ENCODE measurements at regions not wholly inside any gene's neighbourhood (a gene's known extent, or its start where the extent isn't known, plus 50 kb on each side); places are given as distances from the start of the nearest gene placed in this dataset.

- no peak overlapping the region for H3K4me3 ChIP-seq (ENCODE audit: control insufficient read depth, low read depth, low read length)
- no peak for TF ChIP-seq CTCF (conservative IDR thresholded peaks at IDR 0.05; ENCODE audit: control insufficient read depth, insufficient read depth, low read depth, low read length)
- DNase-seq (ENCODE audit: low read depth) = peak; percentile 20
Measured at GRCh38 chr13:33636955-33637670, 180.8 kb upstream of the RFC3 start.

- no peak overlapping the region for H3K4me3 ChIP-seq (ENCODE audit: control insufficient read depth, low read depth, low read length)
- no peak for TF ChIP-seq CTCF (conservative IDR thresholded peaks at IDR 0.05; ENCODE audit: control insufficient read depth, insufficient read depth, low read depth, low read length)
- peak; percentile 87 for DNase-seq (ENCODE audit: low read depth)
Measured at GRCh38 chr13:33637978-33638743, 179.8 kb upstream of the RFC3 start.

GRCh38 chr13:33639158-33639557, 178.8 kb upstream of the RFC3 start:
- H3K4me3 ChIP-seq (ENCODE audit: control insufficient read depth, low read depth, low read length) = no peak overlapping the region
- TF ChIP-seq CTCF (conservative IDR thresholded peaks at IDR 0.05; ENCODE audit: control insufficient read depth, insufficient read depth, low read depth, low read length) = no peak
- DNase-seq (ENCODE audit: low read depth) = peak; percentile 99

GRCh38 chr13:33639626-33640080, 178.3 kb upstream of the RFC3 start:
- H3K4me3 ChIP-seq (ENCODE audit: control insufficient read depth, low read depth, low read length) = no peak overlapping the region
- DNase-seq (ENCODE audit: low read depth) = no peak
- TF ChIP-seq CTCF (conservative IDR thresholded peaks at IDR 0.05; ENCODE audit: control insufficient read depth, insufficient read depth, low read depth, low read length) = no peak

- peak; percentile 23 for DNase-seq (ENCODE audit: low read depth)
- no peak overlapping the region for H3K4me3 ChIP-seq (ENCODE audit: control insufficient read depth, low read depth, low read length)
- no peak for TF ChIP-seq CTCF (conservative IDR thresholded peaks at IDR 0.05; ENCODE audit: control insufficient read depth, insufficient read depth, low read depth, low read length)
Measured at GRCh38 chr13:33640832-33641231, 177.1 kb upstream of the RFC3 start.

GRCh38 chr13:33642374-33643065, 175.4 kb upstream of the RFC3 start:
- peak; percentile 96 for DNase-seq (ENCODE audit: low read depth)
- H3K4me3 ChIP-seq (ENCODE audit: control insufficient read depth, low read depth, low read length) = no peak overlapping the region
- no peak for TF ChIP-seq CTCF (conservative IDR thresholded peaks at IDR 0.05; ENCODE audit: control insufficient read depth, insufficient read depth, low read depth, low read length)
